ENCODE measurements at regions not wholly inside any gene's neighbourhood (a gene's known extent, or its start where the extent isn't known, plus 50 kb on each side); places are given as distances from the start of the nearest gene placed in this dataset.

DNA sequence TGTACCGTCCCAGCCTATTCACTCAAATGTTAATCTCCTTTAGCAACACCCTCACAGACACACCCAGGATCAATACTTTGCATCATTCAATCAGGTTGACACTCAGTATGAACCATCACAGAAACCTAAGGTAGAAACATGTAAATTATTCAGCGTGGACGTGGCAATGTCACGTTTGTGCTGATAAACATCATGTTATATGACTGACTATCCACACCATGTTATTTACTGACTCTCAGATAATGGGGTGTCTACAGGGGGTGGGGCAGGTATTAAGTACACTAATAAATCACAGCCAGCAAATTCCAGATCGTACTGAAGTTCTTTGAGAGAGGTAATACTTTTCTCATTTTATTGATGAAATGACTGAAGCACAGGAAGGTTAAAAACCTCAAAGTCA, 280.0 kb downstream of the C12orf75 start:
- Histone ChIP-seq H3K9me3 (no peaks in the 10 kb centered on the region), H3K36me3 (no peaks in the 10 kb centered on the region), H3K4me1 (peaks cover 0 to 3% (median 0%) of the 10 kb centered on the region in 4 donors), H3K4me3 (no peak overlapping the region), H3K27me3 (no peaks in the 10 kb centered on the region), H3K27ac (no peak overlapping the region)
- 88% methylated on average over 5 of the region's 5 CpGs for whole genome bisulfite sequencing, 2 donors
- ATAC-seq (ENCODE audit: low FRiP score in 2 of 2) = no peak
- no peak for TF ChIP-seq POLR2A (IDR thresholded peaks at IDR 0.05)
- TF ChIP-seq, protein P1, sequence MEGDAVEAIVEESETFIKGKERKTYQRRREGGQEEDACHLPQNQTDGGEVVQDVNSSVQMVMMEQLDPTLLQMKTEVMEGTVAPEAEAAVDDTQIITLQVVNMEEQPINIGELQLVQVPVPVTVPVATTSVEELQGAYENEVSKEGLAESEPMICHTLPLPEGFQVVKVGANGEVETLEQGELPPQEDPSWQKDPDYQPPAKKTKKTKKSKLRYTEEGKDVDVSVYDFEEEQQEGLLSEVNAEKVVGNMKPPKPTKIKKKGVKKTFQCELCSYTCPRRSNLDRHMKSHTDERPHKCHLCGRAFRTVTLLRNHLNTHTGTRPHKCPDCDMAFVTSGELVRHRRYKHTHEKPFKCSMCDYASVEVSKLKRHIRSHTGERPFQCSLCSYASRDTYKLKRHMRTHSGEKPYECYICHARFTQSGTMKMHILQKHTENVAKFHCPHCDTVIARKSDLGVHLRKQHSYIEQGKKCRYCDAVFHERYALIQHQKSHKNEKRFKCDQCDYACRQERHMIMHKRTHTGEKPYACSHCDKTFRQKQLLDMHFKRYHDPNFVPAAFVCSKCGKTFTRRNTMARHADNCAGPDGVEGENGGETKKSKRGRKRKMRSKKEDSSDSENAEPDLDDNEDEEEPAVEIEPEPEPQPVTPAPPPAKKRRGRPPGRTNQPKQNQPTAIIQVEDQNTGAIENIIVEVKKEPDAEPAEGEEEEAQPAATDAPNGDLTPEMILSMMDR (IDR thresholded peaks at IDR 0.05) = no peak
- TF ChIP-seq EP300 (IDR thresholded peaks at IDR 0.05) = no peak
- no peak for TF ChIP-seq POLR2AphosphoS5 (IDR thresholded peaks at IDR 0.05)
- DNase-seq = no peak

DNA sequence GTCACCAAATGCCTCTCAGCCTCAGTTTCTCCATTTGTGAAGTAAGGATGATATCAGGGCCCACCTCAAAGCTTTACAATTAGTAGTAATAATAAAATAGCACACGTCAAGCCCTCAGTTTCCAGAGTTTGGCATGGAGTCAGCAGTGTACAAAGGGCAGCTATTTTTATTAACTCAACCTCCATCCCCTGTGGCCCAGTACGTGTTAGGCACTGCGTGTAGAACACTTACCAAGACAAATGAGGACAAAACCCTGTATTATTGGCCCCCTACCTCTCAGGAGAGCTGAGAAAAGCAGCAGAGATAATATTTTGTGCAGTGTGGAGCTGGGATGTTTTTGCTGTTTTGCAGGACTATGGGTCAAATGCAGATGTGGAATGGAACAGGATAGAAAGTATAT, 280.8 kb downstream of the C12orf75 start:
- no peak for ATAC-seq (ENCODE audit: low FRiP score in 2 of 2)
- Histone ChIP-seq H3K4me1 (peaks cover 0 to 3% (median 0%) of the 10 kb centered on the region in 4 donors), H3K27me3 (no peaks in the 10 kb centered on the region), H3K36me3 (no peaks in the 10 kb centered on the region), H3K9me3 (no peaks in the 10 kb centered on the region), H3K27ac (no peak overlapping the region), H3K4me3 (no peak overlapping the region)
- no peak for DNase-seq
- no peak for TF ChIP-seq POLR2AphosphoS5 (IDR thresholded peaks at IDR 0.05)
- no peak for TF ChIP-seq EP300 (IDR thresholded peaks at IDR 0.05)
- no peak for TF ChIP-seq POLR2A (IDR thresholded peaks at IDR 0.05)
- TF ChIP-seq, protein P1 (IDR thresholded peaks at IDR 0.05) = no peak
- 58 to 87% methylated on average over 3 of the region's 3 CpGs for WGBS, 2 donors

DNA sequence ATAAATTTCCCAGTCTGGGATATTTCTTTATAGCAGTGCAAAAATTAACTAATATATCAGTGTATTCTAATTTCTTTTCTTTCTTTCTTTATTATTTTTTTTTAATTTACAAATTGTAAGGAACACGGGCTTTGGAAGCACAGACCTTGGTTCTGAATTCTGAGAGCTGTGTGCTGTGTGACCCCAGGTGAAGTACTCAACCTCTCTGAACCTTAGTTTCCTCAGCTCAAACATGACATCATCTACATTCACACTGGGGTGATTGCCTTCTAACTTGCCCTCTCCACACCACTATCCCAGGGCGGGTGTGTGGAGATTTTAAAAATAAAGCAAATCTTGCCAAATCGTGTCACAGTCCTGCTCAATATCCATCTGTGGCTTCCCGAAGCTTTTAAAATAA, 282.8 kb downstream of the C12orf75 start:
- Histone ChIP-seq H3K9me3 (no peaks in the 10 kb centered on the region), H3K4me1 (peaks cover 0 to 3% (median 0%) of the 10 kb centered on the region in 4 donors), H3K27me3 (no peaks in the 10 kb centered on the region), H3K36me3 (no peaks in the 10 kb centered on the region), H3K4me3 (no peak overlapping the region), H3K27ac (no peak overlapping the region)
- TF ChIP-seq EP300 (IDR thresholded peaks at IDR 0.05) = no peak
- no peak for TF ChIP-seq POLR2AphosphoS5 (IDR thresholded peaks at IDR 0.05)
- TF ChIP-seq POLR2A (IDR thresholded peaks at IDR 0.05) = no peak
- TF ChIP-seq, protein P1 (IDR thresholded peaks at IDR 0.05) = no peak
- DNase-seq (no peak), ATAC-seq (ENCODE audit: low FRiP score in 2 of 2) (no peak)
- WGBS, 2 donors = 92 to 94% methylated on average over 4 of the region's 4 CpGs

DNA sequence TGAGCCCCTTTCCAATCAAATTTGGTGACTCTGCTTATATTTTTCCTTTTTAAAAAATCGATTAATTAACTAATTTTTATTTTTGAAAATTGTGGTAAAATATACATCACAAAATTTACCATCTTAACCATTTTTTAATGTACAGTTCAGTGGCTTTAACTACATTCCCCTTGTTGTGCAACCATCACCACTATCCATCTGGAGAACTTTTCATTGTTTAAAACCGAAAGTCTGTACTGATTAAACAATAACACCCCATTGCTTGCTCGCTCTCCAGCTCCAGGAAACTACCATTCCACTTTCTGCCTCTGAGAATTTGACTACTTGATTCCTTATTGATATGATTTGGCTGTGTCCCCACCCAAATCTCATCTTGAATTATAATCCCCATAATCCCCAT, 283.4 kb downstream of the C12orf75 start:
- H3K27ac ChIP-seq = no peak overlapping the region
- peaks cover 0 to 3% (median 0%) of the 10 kb centered on the region in 4 donors for H3K4me1 ChIP-seq
- H3K9me3 ChIP-seq = no peaks in the 10 kb centered on the region
- TF ChIP-seq, protein P1 (IDR thresholded peaks at IDR 0.05) = no peak
- TF ChIP-seq POLR2AphosphoS5 (IDR thresholded peaks at IDR 0.05) (no peak), POLR2A (IDR thresholded peaks at IDR 0.05) (no peak), EP300 (IDR thresholded peaks at IDR 0.05) (no peak)
- no peaks in the 10 kb centered on the region for H3K36me3 ChIP-seq
- H3K4me3 ChIP-seq = no peak overlapping the region
- ATAC-seq (ENCODE audit: low FRiP score in 2 of 2) (no peak), DNase-seq (no peak)
- 56 to 73% methylated on average over 3 of the region's 3 CpGs for WGBS, 2 donors
- H3K27me3 ChIP-seq = no peaks in the 10 kb centered on the region

DNA sequence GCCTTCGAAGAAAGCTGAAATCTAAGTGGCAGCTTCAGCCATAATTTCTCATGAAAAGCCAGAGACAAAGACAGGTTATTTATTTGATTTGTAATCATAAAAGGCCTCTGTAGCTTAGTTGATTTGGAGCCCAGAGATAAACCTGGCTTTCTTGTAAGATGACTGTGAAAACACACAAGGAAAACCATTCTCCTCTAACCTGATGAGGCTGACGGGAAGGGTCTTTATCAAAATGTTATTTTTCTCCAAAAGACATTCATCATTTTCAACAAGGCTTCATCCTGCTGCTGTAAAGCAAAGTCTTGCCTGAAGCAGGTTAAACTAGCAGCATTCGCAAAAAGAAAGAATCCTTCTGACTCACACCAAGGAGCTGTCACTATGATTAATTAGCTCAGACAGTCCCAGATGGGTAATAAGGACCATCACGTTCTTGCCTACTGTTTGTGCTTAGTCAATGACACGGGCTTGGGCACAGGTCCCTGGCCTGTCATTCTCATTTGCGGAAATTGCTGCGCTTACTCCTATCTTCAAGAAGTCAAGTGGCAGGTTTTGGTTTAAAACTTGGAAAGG, 286.6 kb downstream of the C12orf75 start:
- H3K27ac ChIP-seq = no peak overlapping the region
- WGBS, 2 donors = 76 to 87% methylated on average over 6 to 7 of the region's 7 CpGs
- TF ChIP-seq EP300 (IDR thresholded peaks at IDR 0.05) (no peak), POLR2A (IDR thresholded peaks at IDR 0.05) (no peak), POLR2AphosphoS5 (IDR thresholded peaks at IDR 0.05) (no peak)
- TF ChIP-seq, protein P1 (IDR thresholded peaks at IDR 0.05) = no peak
- ATAC-seq (ENCODE audit: low FRiP score in 2 of 2) = no peak
- no peaks in the 10 kb centered on the region for H3K9me3 ChIP-seq
- peaks cover 0 to 3% (median 0%) of the 10 kb centered on the region in 4 donors for H3K4me1 ChIP-seq
- H3K36me3 ChIP-seq = no peaks in the 10 kb centered on the region
- DNase-seq = no peak
- no peak overlapping the region for H3K4me3 ChIP-seq
- no peaks in the 10 kb centered on the region for H3K27me3 ChIP-seq

Measured in upper lobe of left lung (tissue), 6 donors.